ENCODE measurements at regions not wholly inside any gene's neighbourhood (a gene's known extent, or its start where the extent isn't known, plus 50 kb on each side); places are given as distances from the start of the nearest gene placed in this dataset.

DNA sequence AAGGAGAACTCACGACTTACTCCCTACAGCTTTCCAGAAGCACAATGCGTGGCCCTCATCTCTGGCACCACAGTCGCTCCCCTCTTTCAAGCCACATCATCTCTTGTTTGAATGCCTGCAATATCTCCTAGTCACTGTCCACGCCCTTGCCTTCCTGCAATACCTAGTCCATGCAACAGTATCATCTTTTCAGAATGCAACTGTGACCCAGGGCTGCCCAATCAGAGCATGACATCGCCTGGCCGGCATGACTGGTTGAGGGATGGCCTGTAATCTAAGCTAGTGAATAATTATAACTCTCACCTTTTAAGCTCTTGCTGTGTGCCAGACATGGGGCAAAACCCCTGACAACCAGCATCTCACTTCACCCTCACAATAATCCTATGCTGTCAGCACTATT, 52.5 kb upstream of the CPEB4 start:
- Histone ChIP-seq H3K9me3 (ENCODE audit: control insufficient read depth, insufficient read depth, low read length) (no peaks in the 10 kb centered on the region), H3K36me3 (ENCODE audit: control insufficient read depth, insufficient read depth, low read length) (no peaks in the 10 kb centered on the region), H3K4me3 (ENCODE audit: low read depth, low read length) (no peak overlapping the region), H3K27ac (ENCODE audit: low read depth, low read length) (no peak overlapping the region), H3K4me1 (ENCODE audit: control insufficient read depth, insufficient read depth, low read length) (peaks cover 13% of the 10 kb centered on the region), H3K27me3 (ENCODE audit: control insufficient read depth, insufficient read depth, low read length) (no peaks in the 10 kb centered on the region)
- WGBS (ENCODE audit: insufficient coverage), result 59% methylated on average over 3 of the region's 6 CpGs
- no peak for DNase-seq (ENCODE audit: low read depth in 4 of 6, low spot score in 6 of 6)

DNA sequence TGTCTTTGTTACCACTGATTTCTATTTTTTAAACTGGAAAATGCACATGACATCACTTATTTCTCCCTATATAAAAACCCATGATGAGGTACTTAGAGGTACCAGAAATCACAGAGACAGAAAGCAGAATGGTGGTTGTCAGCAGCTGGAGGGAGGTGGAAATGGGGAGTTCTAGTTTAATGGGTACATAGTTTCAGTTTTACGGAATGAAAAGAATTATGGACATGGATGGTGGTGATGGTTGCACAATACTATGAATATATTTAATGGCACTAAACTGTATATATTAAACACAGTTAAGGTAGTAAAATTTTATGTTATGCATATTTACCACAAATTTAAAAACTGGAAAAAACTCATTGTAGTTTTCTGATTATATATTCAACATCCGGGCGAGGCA, 50.5 kb upstream of the CPEB4 start:
- H3K36me3 ChIP-seq (ENCODE audit: control insufficient read depth, insufficient read depth, low read length), result no peaks in the 10 kb centered on the region
- H3K27me3 ChIP-seq (ENCODE audit: control insufficient read depth, insufficient read depth, low read length), result no peaks in the 10 kb centered on the region
- 90% methylated on average over 2 of the region's 3 CpGs for WGBS (ENCODE audit: insufficient coverage)
- peaks cover 13% of the 10 kb centered on the region for H3K4me1 ChIP-seq (ENCODE audit: control insufficient read depth, insufficient read depth, low read length)
- DNase-seq (ENCODE audit: low read depth in 4 of 6, low spot score in 6 of 6), result no peak
- H3K4me3 ChIP-seq (ENCODE audit: low read depth, low read length), result no peak overlapping the region
- H3K9me3 ChIP-seq (ENCODE audit: control insufficient read depth, insufficient read depth, low read length), result no peaks in the 10 kb centered on the region
- no peak overlapping the region for H3K27ac ChIP-seq (ENCODE audit: low read depth, low read length)
